Tibial artery (tissue), 4 donors: ENCODE measurements at regions not wholly inside any gene's neighbourhood (a gene's known extent, or its start where the extent isn't known, plus 50 kb on each side); places are given as distances from the start of the nearest gene placed in this dataset.

Experiments
- DNase-seq, 2 donors: peaks; one replicate each; pipeline ENCODE4 v3.0.0-alpha.2; 2019
- H3K27ac ChIP-seq, 2 donors: fragments of 200-600 bp; sonication (generic) in 1 of 2; 1 replicate in 1 of 2; 2 replicates in 1 of 2; pipeline ENCODE4 v1.5.1; 2018 to 2019; ENCODE audit warnings: mild to moderate bottlenecking in 1 of 2
- H3K27me3 ChIP-seq, 2 donors: fragments of 200-600 bp; sonication (generic) in 1 of 2; one replicate each; pipeline versions ENCODE4 v1.5.1 to v1.6.0; 2016 to 2019
- H3K36me3 ChIP-seq, 3 donors: fragments of 200-600 bp; sonication (generic) in 2 of 3; one replicate each; pipeline ENCODE4 v1.5.1; 2016 to 2019; ENCODE audit warnings: mild to moderate bottlenecking in 2 of 3
- H3K4me1 ChIP-seq, 4 donors: fragments of 200-600 bp; sonication (generic) in 2 of 4; 1 replicate in 3 of 4; 2 replicates in 1 of 4; pipeline ENCODE4 v1.5.1; 2016 to 2019
- H3K4me3 ChIP-seq, 2 donors: fragments of 200-600 bp; sonication (generic) in 1 of 2; 1 replicate in 1 of 2; 2 replicates in 1 of 2; pipeline ENCODE4 v1.5.1; 2018 to 2019; ENCODE audit warnings: mild to moderate bottlenecking in 2 of 2
- H3K9me3 ChIP-seq, 3 donors: fragments of 200-600 bp; sonication (generic) in 1 of 3; one replicate each; pipeline ENCODE4 v1.5.1; 2016 to 2019
- intact Hi-C: fragments of 100-400 bp; cut with DNase I; formaldehyde crosslinking; loops from one replicate; pipeline ENCODE4 v1.15.0; 2023; ENCODE audit warnings: low total_unique reads
- TF ChIP-seq, protein P1 (sequence below), 2 experiments: fragments of 200-600 bp in 1 of 2; fragments of 450-650 bp in 1 of 2; IDR thresholded peaks; one replicate each; pipeline ENCODE4 v1.5.1; 2017 to 2019; ENCODE audit warnings: antibody characterized with exemption in 2 of 2, mild to moderate bottlenecking in 1 of 2, moderate library complexity in 1 of 2

DNA sequence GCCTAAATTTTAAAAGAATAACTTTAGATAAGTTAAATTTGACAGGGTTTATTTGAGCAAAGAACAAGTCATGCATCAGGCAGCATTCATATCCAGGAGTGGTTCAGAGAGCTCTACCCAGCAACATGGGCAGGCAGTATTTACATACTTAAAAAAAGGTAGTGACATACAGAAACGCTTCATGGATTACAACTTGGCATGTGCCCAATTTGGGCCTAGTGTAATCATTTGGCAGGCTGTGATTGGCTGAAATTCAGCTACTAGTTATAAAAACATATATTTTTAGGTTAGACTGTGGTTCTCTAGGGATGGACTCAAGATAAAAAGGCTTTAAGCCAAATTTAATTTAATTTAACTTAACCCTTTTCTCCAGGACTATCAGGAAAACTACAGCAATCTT is 374.0 kb upstream of the ADAMTS16 start:
- no peaks in the 10 kb centered on the region for H3K4me1 ChIP-seq
- DNase-seq: no peak
- intact Hi-C loops: no loop called here

DNA sequence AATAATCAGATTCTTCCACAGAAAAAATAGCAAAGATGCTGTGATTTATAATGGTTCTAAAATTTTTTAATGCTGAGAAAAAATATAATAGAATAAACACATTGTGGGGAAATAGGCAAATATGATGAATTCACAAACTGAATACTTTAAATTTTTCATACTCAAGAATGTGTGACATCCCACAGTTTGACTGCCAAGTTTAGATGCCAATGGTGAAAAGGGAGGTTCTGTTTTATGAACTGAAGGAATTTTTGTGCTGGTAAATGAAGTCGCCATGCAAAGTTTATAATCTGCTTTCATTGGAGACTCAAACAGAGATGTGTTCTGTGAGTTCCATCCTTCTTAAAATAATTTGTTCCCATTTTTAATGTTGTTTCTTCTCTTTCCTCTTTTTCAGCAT is 367.5 kb upstream of the ADAMTS16 start:
- Histone ChIP-seq H3K4me1 (no peaks in the 10 kb centered on the region), H3K27ac (no peak overlapping the region), H3K9me3 (no peaks in the 10 kb centered on the region), H3K27me3 (no peaks in the 10 kb centered on the region), H3K36me3 (no peaks in the 10 kb centered on the region), H3K4me3 (no peak overlapping the region)
- TF ChIP-seq, protein P1, sequence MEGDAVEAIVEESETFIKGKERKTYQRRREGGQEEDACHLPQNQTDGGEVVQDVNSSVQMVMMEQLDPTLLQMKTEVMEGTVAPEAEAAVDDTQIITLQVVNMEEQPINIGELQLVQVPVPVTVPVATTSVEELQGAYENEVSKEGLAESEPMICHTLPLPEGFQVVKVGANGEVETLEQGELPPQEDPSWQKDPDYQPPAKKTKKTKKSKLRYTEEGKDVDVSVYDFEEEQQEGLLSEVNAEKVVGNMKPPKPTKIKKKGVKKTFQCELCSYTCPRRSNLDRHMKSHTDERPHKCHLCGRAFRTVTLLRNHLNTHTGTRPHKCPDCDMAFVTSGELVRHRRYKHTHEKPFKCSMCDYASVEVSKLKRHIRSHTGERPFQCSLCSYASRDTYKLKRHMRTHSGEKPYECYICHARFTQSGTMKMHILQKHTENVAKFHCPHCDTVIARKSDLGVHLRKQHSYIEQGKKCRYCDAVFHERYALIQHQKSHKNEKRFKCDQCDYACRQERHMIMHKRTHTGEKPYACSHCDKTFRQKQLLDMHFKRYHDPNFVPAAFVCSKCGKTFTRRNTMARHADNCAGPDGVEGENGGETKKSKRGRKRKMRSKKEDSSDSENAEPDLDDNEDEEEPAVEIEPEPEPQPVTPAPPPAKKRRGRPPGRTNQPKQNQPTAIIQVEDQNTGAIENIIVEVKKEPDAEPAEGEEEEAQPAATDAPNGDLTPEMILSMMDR (IDR thresholded peaks at IDR 0.05): no peak
- intact Hi-C loops: no loop called here
- no peak for DNase-seq

More for the DNA sequence above, 374.0 kb upstream of the ADAMTS16 start:
- H3K4me3 ChIP-seq: no peak overlapping the region
- TF ChIP-seq, protein P1 (IDR thresholded peaks at IDR 0.05): no peak
- H3K9me3 ChIP-seq: no peaks in the 10 kb centered on the region
- H3K36me3 ChIP-seq: no peaks in the 10 kb centered on the region
- H3K27me3 ChIP-seq: no peaks in the 10 kb centered on the region
- no peak overlapping the region for H3K27ac ChIP-seq

DNA sequence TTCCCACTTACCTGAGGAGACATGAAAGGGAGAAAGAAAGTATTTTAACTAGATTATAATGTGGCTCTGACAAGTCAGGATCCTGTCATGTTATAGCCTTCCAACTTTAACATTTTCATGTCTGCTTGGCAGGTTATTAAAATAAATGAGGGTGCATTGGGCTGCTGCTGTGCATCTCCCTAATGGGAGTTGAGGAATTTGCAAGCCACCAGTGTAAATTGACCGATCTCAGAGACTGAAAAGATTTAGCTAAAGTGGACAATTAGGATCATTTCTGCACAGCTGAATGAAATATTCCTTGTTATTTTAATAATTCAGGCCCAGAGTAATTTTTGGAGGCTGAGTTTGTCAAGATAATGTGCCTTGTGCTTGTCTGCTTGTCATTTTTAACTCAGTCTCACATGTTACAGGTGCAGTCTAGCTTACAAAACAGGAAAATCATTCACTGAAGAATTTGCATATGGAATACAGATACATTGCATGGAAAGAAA is 366.3 kb upstream of the ADAMTS16 start:
- TF ChIP-seq, protein P1 (IDR thresholded peaks at IDR 0.05): no peak

DNA sequence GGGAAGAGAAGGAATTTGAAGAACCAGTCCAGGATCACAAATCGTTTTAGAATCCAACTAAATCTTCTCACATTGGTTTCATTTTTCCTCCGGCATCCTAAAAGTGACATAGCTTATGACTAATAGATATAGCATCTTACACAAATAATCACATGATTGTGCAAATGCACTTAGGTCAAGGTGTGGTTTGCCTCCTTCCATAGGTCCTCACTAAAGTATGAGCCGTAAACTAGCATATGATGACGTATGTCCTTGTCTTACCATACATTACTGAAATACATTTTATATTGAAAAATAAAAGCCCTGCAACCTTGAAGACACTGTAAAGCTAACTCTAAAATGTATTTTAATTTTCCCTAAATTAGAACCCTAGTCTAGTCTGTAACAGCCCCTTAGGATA is 362.7 kb upstream of the ADAMTS16 start:
- no peak overlapping the region for H3K27ac ChIP-seq
- intact Hi-C loops: no loop called here
- TF ChIP-seq, protein P1 (IDR thresholded peaks at IDR 0.05): no peak
- H3K36me3 ChIP-seq: no peaks in the 10 kb centered on the region
- H3K27me3 ChIP-seq: no peaks in the 10 kb centered on the region
- H3K9me3 ChIP-seq: no peaks in the 10 kb centered on the region
- H3K4me1 ChIP-seq: no peaks in the 10 kb centered on the region
- H3K4me3 ChIP-seq: no peak overlapping the region
- DNase-seq: no peak

More for the DNA sequence above, 366.3 kb upstream of the ADAMTS16 start:
- H3K4me3 ChIP-seq: no peak overlapping the region
- H3K9me3 ChIP-seq: no peaks in the 10 kb centered on the region
- intact Hi-C loops: no loop called here
- H3K4me1 ChIP-seq: no peaks in the 10 kb centered on the region
- H3K27ac ChIP-seq: no peak overlapping the region
- no peaks in the 10 kb centered on the region for H3K27me3 ChIP-seq
- no peaks in the 10 kb centered on the region for H3K36me3 ChIP-seq
- DNase-seq: no peak

DNA sequence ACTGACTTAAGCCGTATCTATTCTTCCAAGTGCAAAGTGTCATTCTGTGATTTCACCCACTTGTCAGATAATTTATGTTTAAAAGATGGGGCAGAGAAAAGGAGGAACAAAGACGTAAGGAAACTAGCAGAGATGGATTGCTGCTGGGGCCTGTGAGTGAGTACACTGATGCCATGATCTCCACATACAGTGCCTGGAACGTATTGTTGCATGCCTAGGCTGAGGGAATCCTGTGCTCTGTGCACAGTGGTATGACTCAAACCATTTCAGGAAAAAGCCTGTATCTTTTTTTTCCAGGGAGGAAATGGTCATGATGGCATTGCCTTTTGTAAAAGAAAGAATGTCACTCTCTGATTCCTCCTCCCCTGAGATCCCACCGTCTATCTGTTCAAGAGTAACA is 359.5 kb upstream of the ADAMTS16 start:
- TF ChIP-seq, protein P1 (IDR thresholded peaks at IDR 0.05): no peak
- H3K9me3 ChIP-seq: peaks cover 0 to 3% (median under 1%) of the 10 kb centered on the region in 3 donors
- no peak for DNase-seq
- H3K27me3 ChIP-seq: no peaks in the 10 kb centered on the region
- no peaks in the 10 kb centered on the region for H3K4me1 ChIP-seq
- H3K27ac ChIP-seq: no peak overlapping the region
- no peaks in the 10 kb centered on the region for H3K36me3 ChIP-seq
- H3K4me3 ChIP-seq: no peak overlapping the region
- intact Hi-C loops: no loop called here

DNA sequence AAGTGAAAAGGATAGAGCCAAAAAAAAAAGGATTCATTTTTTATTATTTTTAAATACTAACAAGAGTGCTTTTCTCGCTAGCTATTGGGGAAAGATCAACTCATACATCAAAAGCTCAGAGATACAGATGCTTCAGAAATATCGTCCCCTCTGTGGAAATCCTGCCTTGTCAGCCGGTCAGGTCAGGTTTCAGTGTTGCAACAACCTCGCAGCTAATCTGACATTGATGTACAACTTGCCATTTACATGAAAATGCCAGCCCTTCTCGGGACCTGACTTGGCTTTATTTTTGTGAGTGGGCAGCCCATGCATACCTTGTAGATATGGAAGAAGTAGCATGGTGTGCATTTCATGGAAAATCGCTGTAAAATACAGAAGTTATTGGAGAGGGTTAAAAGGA is 358.8 kb upstream of the ADAMTS16 start:
- no peaks in the 10 kb centered on the region for H3K4me1 ChIP-seq
- no peak overlapping the region for H3K4me3 ChIP-seq
- H3K36me3 ChIP-seq: no peaks in the 10 kb centered on the region
- DNase-seq: no peak
- H3K27ac ChIP-seq: no peak overlapping the region
- TF ChIP-seq, protein P1 (IDR thresholded peaks at IDR 0.05): no peak
- intact Hi-C loops: no loop called here
- H3K27me3 ChIP-seq: no peaks in the 10 kb centered on the region
- H3K9me3 ChIP-seq: peaks cover 0 to 3% (median 2%) of the 10 kb centered on the region in 3 donors
